ENCODE measurements at regions not wholly inside any gene's neighbourhood (a gene's known extent, or its start where the extent isn't known, plus 50 kb on each side); places are given as distances from the start of the nearest gene placed in this dataset.

GRCh38 chr9:107983181-107983603, 493.6 kb upstream of the KLF4 start:
- WGBS, 2 experiments (ENCODE audit: extremely low coverage in 2 of 2, insufficient read length in 1 of 2): no CpG with 5 or more reads among the region's 3 CpGs
- POLR2A ChIA-PET (ENCODE audit: unreplicated experiment): no interaction called here

More at GRCh38 chr9:107983181-107983603, 493.6 kb upstream of the KLF4 start:
- H2AK5ac ChIP-seq (ENCODE audit: low read depth, low read length): no peak overlapping the region
- no peak overlapping the region for H2BK120ac ChIP-seq (ENCODE audit: low read depth, low read length)
- no peak overlapping the region for H3K4ac ChIP-seq (ENCODE audit: low read depth, low read length)
- H4K8ac ChIP-seq (ENCODE audit: low read depth in 2 of 2, low read length in 2 of 2): no peak overlapping the region
- no peak for TF ChIP-seq CTCF (conservative IDR thresholded peaks at IDR 0.05; ENCODE audit: low read depth, low read length)
- TF ChIP-seq MAFK (IDR thresholded peaks at IDR 0.05; ENCODE audit: low read depth, low read length): no peak
- H3K9ac ChIP-seq (ENCODE audit: low read depth, low read length): no peak overlapping the region
- intact Hi-C loops (cut with micrococcal nuclease): no loop called here
- no peak overlapping the region for H3K4me3 ChIP-seq (ENCODE audit: insufficient read depth, low read depth, low read length)
- H3K14ac ChIP-seq (replicated peaks; ENCODE audit: low read depth, low read length): no peak overlapping the region
- no peak overlapping the region for H2BK15ac ChIP-seq (ENCODE audit: low read depth, low read length)
- no peak overlapping the region for H3K27ac ChIP-seq (ENCODE audit: insufficient read depth, low read length)
- in situ Hi-C loops (cut with MboI; ENCODE audit: low sequenced_read_pairs): no loop called here
- H2AK9ac ChIP-seq (replicated peaks; ENCODE audit: low read depth, low read length, poor library complexity): no peak overlapping the region
- DNase-seq: peak; percentile 56
- no TSS peak for BruUV-seq (replicated peaks)
- no peaks in the 10 kb centered on the region for H3K9me1 ChIP-seq (ENCODE audit: insufficient read depth, low read length)
- no peaks in the 10 kb centered on the region for H3K27me3 ChIP-seq (ENCODE audit: control insufficient read depth, insufficient read depth, low read length)
- no peak overlapping the region for H4K91ac ChIP-seq (ENCODE audit: insufficient read depth, low read depth, low read length)
- H3K79me1 ChIP-seq (ENCODE audit: low read depth in 1 of 2, low read length in 2 of 2): no peaks in the 10 kb centered on the region
- H3K36me3 ChIP-seq (ENCODE audit: control insufficient read depth, insufficient read depth, low read length): no peaks in the 10 kb centered on the region
- no peaks in the 10 kb centered on the region for H4K20me1 ChIP-seq (ENCODE audit: insufficient read depth, low read length)
- dilution Hi-C loops (cut with HindIII; ENCODE audit: low sequenced_read_pairs, unreplicated experiment): no loop called here
- H3K9me3 ChIP-seq (ENCODE audit: control insufficient read depth, insufficient read depth, low read length): no peaks in the 10 kb centered on the region
- no peak overlapping the region for H3K56ac ChIP-seq (ENCODE audit: extremely low read depth, insufficient read depth, low read length)
- no peak overlapping the region for H3K18ac ChIP-seq (ENCODE audit: low read depth, low read length)
- CTCF ChIA-PET: interaction anchor here (0.6 kb wide), 1 partner anchor 73 kb away, joined by 6 read pairs; no protein-coding TSS in a partner anchor
- no peak overlapping the region for H4K5ac ChIP-seq (ENCODE audit: low read depth, low read length)
- H2AFZ ChIP-seq (replicated peaks; ENCODE audit: low read length, poor library complexity): no peak overlapping the region
- no peak overlapping the region for H2BK20ac ChIP-seq (ENCODE audit: low read depth, low read length)
- H3K23ac ChIP-seq (ENCODE audit: low read depth, low read length): no peak overlapping the region
- no peak overlapping the region for H2BK5ac ChIP-seq (ENCODE audit: low read depth, low read length, poor library complexity, severe bottlenecking)
- peaks cover 5% of the 10 kb centered on the region; the same call in 1 of the 2 replicates for H3K4me1 ChIP-seq (ENCODE audit: control insufficient read depth, insufficient read depth, low read length)
- H3K4me2 ChIP-seq (ENCODE audit: low read depth, low read length): no peak overlapping the region
- peak; percentile 95 for ATAC-seq (ENCODE audit: low read depth)
